ENCODE measurements at regions not wholly inside any gene's neighbourhood (a gene's known extent, or its start where the extent isn't known, plus 50 kb on each side); places are given as distances from the start of the nearest gene placed in this dataset.

- in situ Hi-C loops (cut with HindIII; ENCODE audit: low sequenced_read_pairs) = no loop called here
Observed at GRCh38 chr18:57991552-57991951, 52.5 kb upstream of the NEDD4L start.

GRCh38 chr18:57989536-57989935, 54.5 kb upstream of the NEDD4L start:
- in situ Hi-C loops (cut with HindIII; ENCODE audit: low sequenced_read_pairs) = no loop called here

More at GRCh38 chr18:57991552-57991951, 52.5 kb upstream of the NEDD4L start:
- no peak for DNase-seq (ENCODE audit: low read depth, low spot score)
- no peak overlapping the region for H3K4me3 ChIP-seq (ENCODE audit: low read depth, low read length)
- no peak for TF ChIP-seq CTCF (IDR thresholded peaks at IDR 0.05; ENCODE audit: low read depth, low read length)

GRCh38 chr18:57984490-57985115, 59.4 kb upstream of the NEDD4L start:
- no peak overlapping the region for H3K4me3 ChIP-seq (ENCODE audit: low read depth, low read length)
- DNase-seq (ENCODE audit: low read depth, low spot score) = no peak
- in situ Hi-C loops (cut with HindIII; ENCODE audit: low sequenced_read_pairs) = no loop called here
- TF ChIP-seq CTCF (IDR thresholded peaks at IDR 0.05; ENCODE audit: low read depth, low read length) = no peak

More at GRCh38 chr18:57989536-57989935, 54.5 kb upstream of the NEDD4L start:
- no peak for DNase-seq (ENCODE audit: low read depth, low spot score)
- no peak overlapping the region for H3K4me3 ChIP-seq (ENCODE audit: low read depth, low read length)
- no peak for TF ChIP-seq CTCF (IDR thresholded peaks at IDR 0.05; ENCODE audit: low read depth, low read length)

GRCh38 chr18:57983965-57984364, 60.1 kb upstream of the NEDD4L start:
- in situ Hi-C loops (cut with HindIII; ENCODE audit: low sequenced_read_pairs) = no loop called here
- DNase-seq (ENCODE audit: low read depth, low spot score) = no peak
- no peak overlapping the region for H3K4me3 ChIP-seq (ENCODE audit: low read depth, low read length)
- no peak for TF ChIP-seq CTCF (IDR thresholded peaks at IDR 0.05; ENCODE audit: low read depth, low read length)

- no peak for DNase-seq (ENCODE audit: low read depth, low spot score)
- no peak overlapping the region for H3K4me3 ChIP-seq (ENCODE audit: low read depth, low read length)
- TF ChIP-seq CTCF (IDR thresholded peaks at IDR 0.05; ENCODE audit: low read depth, low read length) = no peak
- in situ Hi-C loops (cut with HindIII; ENCODE audit: low sequenced_read_pairs) = no loop called here
Observed at GRCh38 chr18:57983472-57983871, 60.6 kb upstream of the NEDD4L start.

GRCh38 chr18:57982372-57983021, 61.5 kb upstream of the NEDD4L start:
- in situ Hi-C loops (cut with HindIII; ENCODE audit: low sequenced_read_pairs) = no loop called here
- no peak overlapping the region for H3K4me3 ChIP-seq (ENCODE audit: low read depth, low read length)
- no peak for DNase-seq (ENCODE audit: low read depth, low spot score)
- TF ChIP-seq CTCF (IDR thresholded peaks at IDR 0.05; ENCODE audit: low read depth, low read length) = no peak

Measured in astrocyte of the spinal cord (primary cell).